K562 (cell line): ENCODE measurements at regions not wholly inside any gene's neighbourhood (a gene's known extent, or its start where the extent isn't known, plus 50 kb on each side); places are given as distances from the start of the nearest gene placed in this dataset.

Experiments used
- ATAC-seq: fragments of 200-7000 bp; cut with Tn5 transposase; 3 replicates; pipeline ENCODE4 v1.9.1; 2020; ENCODE audit warnings: moderate library complexity
- BruUV-seq: library from RNA; stranded (reverse); fragments of 400-500 nt; replicated peaks from 2 replicates; lab custom pipeline; 2021; lab: Mats Ljungman, UMichigan
- CTCF ChIA-PET: fragments of 300-600 bp; formaldehyde crosslinking; extraction: SDS; loops from one replicate; lab custom pipeline; 2021; ENCODE audit warnings: low intra/inter-chr PET ratio; lab: Yijun Ruan, JAX
- POLR2A ChIA-PET: fragments of 300-600, 350-650 bp; sonication (Branson Sonifier 250); formaldehyde crosslinking; extraction: SDS; loops from one replicate; lab custom pipeline; 2021; ENCODE audit warnings: antibody characterized with exemption, inconsistent platforms; lab: Yijun Ruan, JAX
- DNase-seq, 4 experiments: peaks; one replicate each; pipeline versions ENCODE4 v3.0.0 to v3.0.0-alpha.2; 2011 to 2018; ENCODE audit warnings: low spot score in 3 of 4, mixed read lengths in 3 of 4; ENCODE audit errors: extremely low read depth in 1 of 4
- FAIRE-seq: peaks from 2 replicates; lab custom pipeline; 2011; peaks lifted over from hg19 to GRCh38; lab: Jason Lieb, UNC
- H2AFZ ChIP-seq: 2 replicates; pipeline ENCODE4 v1.6.0; 2011; ENCODE audit warnings: low read depth, low read length, control low read depth, inconsistent platforms
- H3K27ac ChIP-seq: fragments of 200-600 bp; 3 replicates; pipeline ENCODE4 v1.8.0; 2011; ENCODE audit warnings: low read depth, mild to moderate bottlenecking, control low read depth, inconsistent platforms, low read length, moderate library complexity, mixed read lengths; ENCODE audit errors: extremely low read depth
- H3K27me3 ChIP-seq, 2 experiments: fragments of 300-600 bp in 1 of 2; 2 replicates in 1 of 2; 3 replicates in 1 of 2; pipeline versions ENCODE4 v1.6.0 to v1.8.0; 2011; ENCODE audit warnings: inconsistent platforms in 2 of 2, low read length in 2 of 2, mild to moderate bottlenecking in 1 of 2, mixed read lengths in 1 of 2, moderate library complexity in 1 of 2; ENCODE audit not compliant: control insufficient read depth in 2 of 2, insufficient read depth in 2 of 2
- H3K36me3 ChIP-seq: fragments of 300-600 bp; 3 replicates; pipeline ENCODE4 v1.8.0; 2011; ENCODE audit warnings: mild to moderate bottlenecking, low read length, inconsistent platforms; ENCODE audit not compliant: control insufficient read depth, insufficient read depth
- H3K4me1 ChIP-seq, 2 experiments: fragments of 200-600 bp in 1 of 2; replicated peaks in 1 of 2; 2 replicates in 1 of 2; 3 replicates in 1 of 2; pipeline versions ENCODE4 v1.5.1 to v1.8.0; 2011; ENCODE audit warnings: inconsistent platforms in 2 of 2, low read length in 2 of 2, mild to moderate bottlenecking in 1 of 2, mixed read lengths in 1 of 2, moderate library complexity in 1 of 2; ENCODE audit not compliant: control insufficient read depth in 2 of 2, insufficient read depth in 2 of 2
- H3K4me2 ChIP-seq: 2 replicates; pipeline ENCODE4 v1.6.1; 2011; ENCODE audit warnings: low read length, control low read depth, inconsistent platforms, mixed read lengths; ENCODE audit not compliant: insufficient read depth
- H3K4me3 ChIP-seq: fragments of 200-600 bp; sonication (generic), shearing (Covaris generic); 2 replicates; pipeline ENCODE4 v1.5.1; 2016; ENCODE audit warnings: control low read depth, inconsistent platforms
- H3K79me2 ChIP-seq: fragments of 200-600 bp; 3 replicates; pipeline ENCODE4 v1.8.0; 2011; ENCODE audit warnings: low read length, inconsistent platforms; ENCODE audit not compliant: control insufficient read depth, insufficient read depth
- H3K9ac ChIP-seq, 2 experiments: 2 replicates each; pipeline versions ENCODE4 v1.6.0 to v1.6.1; 2011; ENCODE audit warnings: low read depth in 2 of 2, low read length in 2 of 2, control low read depth in 1 of 2, inconsistent platforms in 1 of 2, mild to moderate bottlenecking in 1 of 2, mixed read lengths in 1 of 2; ENCODE audit not compliant: insufficient read depth in 1 of 2
- H3K9me1 ChIP-seq: one replicate; pipeline ENCODE4 v1.6.0; 2011; ENCODE audit warnings: inconsistent platforms, mild to moderate bottlenecking, low read length, moderate library complexity; ENCODE audit not compliant: control insufficient read depth, insufficient read depth
- H3K9me3 ChIP-seq: replicated peaks from 2 replicates; pipeline ENCODE4 v1.5.1; 2011; ENCODE audit warnings: low read depth, low read length, inconsistent platforms; ENCODE audit not compliant: control insufficient read depth, insufficient read depth
- H4K20me1 ChIP-seq: replicated peaks from 2 replicates; pipeline ENCODE4 v1.6.1; 2011; ENCODE audit warnings: low read length, inconsistent platforms, mixed read lengths; ENCODE audit not compliant: control insufficient read depth, insufficient read depth
- ARID1B ChIP-seq: fragments of 450-650 bp; IDR thresholded peaks from 2 replicates; pipeline ENCODE4 v1.6.1; 2016; ENCODE audit warnings: antibody characterized with exemption, mild to moderate bottlenecking, inconsistent platforms
- ATF1 ChIP-seq, 2 experiments: fragments of 450-650 bp in 1 of 2; IDR thresholded peaks; 2 replicates each; pipeline ENCODE4 v1.6.1; 2016; ENCODE audit warnings: missing compliant biosample characterization in 1 of 2, missing genetic modification characterization in 1 of 2
- BMI1 ChIP-seq: fragments of 150-350 bp; IDR thresholded peaks from 2 replicates; pipeline ENCODE4 v1.6.1; 2014; ENCODE audit warnings: low read length
- CBX1 ChIP-seq: sonication (generic); IDR thresholded peaks from 2 replicates; pipeline ENCODE4 v1.6.1; 2016; ENCODE audit warnings: antibody characterized with exemption, low read depth, mild to moderate bottlenecking
- CHCHD3 ChIP-seq: fragments of 250-450 bp; sonication (Bioruptor Pico); IDR thresholded peaks from 2 replicates; pipeline ENCODE4 v2.1.2; 2022; ENCODE audit warnings: mild to moderate bottlenecking
- HDAC3 ChIP-seq: fragments of 450-650 bp; IDR thresholded peaks from 2 replicates; pipeline ENCODE4 v1.6.1; 2018; ENCODE audit warnings: borderline replicate concordance, mild to moderate bottlenecking, moderate library complexity; ENCODE audit not compliant: partially characterized antibody
- ILK ChIP-seq: fragments of 450-650 bp; IDR thresholded peaks from 2 replicates; pipeline ENCODE4 v1.6.1; 2016; ENCODE audit warnings: missing genetic modification characterization, low read depth, mild to moderate bottlenecking, missing compliant biosample characterization, moderate library complexity, borderline replicate concordance
- KLF13 ChIP-seq: fragments of 450-650 bp; IDR thresholded peaks from 2 replicates; pipeline ENCODE4 v1.6.1; 2016; ENCODE audit warnings: missing genetic modification characterization, low read depth, mild to moderate bottlenecking, missing compliant biosample characterization, moderate library complexity, borderline replicate concordance
- NELFE ChIP-seq: IDR thresholded peaks from 2 replicates; pipeline ENCODE4 v1.6.1; 2011; ENCODE audit warnings: mild to moderate bottlenecking; ENCODE audit not compliant: insufficient read depth, insufficient read length
- WGBS: fragments of 100-300 bp; shearing (Covaris generic); methylation state at CpG from one replicate; pipeline ENCODE4 v1.1.6; 2016; ENCODE audit warnings: low coverage, mixed read lengths; ENCODE audit not compliant: insufficient coverage; ENCODE audit errors: missing lambda C conversion rate; 5-methylcytosine and 5-hydroxymethylcytosine counted together
- in situ Hi-C: fragments of 300-500 bp; cut with MboI; formaldehyde crosslinking; loops from 4 replicates; pipeline ENCODE4 v1.15.0; 2018; ENCODE audit warnings: inconsistent platforms, mixed read lengths
- intact Hi-C: fragments of 100-400 bp; cut with micrococcal nuclease; formaldehyde crosslinking; loops from 2 replicates; pipeline ENCODE4 v1.14.2; 2022
- TF ChIP-seq, protein P1 (sequence below): fragments of 250-450 bp; sonication (Bioruptor Pico); IDR thresholded peaks from 2 replicates; pipeline ENCODE4 v1.5.0; 2021; ENCODE audit warnings: mild to moderate bottlenecking, moderate library complexity

DNA sequence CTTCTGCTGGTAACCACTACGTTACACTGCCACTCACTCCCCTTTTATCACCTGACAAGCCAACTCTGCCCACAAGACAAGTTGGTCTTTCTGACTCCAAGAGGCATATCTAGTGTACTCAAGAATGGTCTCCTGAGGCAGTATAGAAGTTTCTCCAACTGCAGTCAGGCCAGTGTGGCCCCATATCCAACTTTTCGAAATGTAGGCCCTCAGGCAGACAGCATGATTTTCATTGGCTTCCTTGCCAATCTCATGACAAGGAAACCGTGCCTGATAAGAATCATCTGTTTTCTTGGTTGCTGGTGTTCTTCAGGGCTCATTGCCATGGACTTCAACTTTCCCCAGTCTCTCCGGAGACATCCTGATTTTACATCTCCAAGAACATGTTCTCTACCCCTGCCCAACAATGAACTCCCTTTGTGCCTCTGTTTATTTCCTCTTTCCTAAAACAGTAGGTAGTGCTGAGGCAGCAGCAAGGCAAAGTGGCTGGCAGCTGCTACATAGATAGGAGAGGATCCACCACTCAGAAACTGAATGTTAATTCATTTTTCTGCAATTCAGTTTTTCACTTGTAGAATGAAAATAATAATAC is 62.6 kb upstream of the SEMA6A start:
- CTCF ChIA-PET: no interaction called here

More for the DNA sequence above, 62.6 kb upstream of the SEMA6A start:
- Histone ChIP-seq H4K20me1 (no peaks in the 10 kb centered on the region), H3K27me3 (no peaks in the 10 kb centered on the region), H3K4me1 (no peaks in the 10 kb centered on the region), H3K27ac (no peak overlapping the region), H3K9me3 (no peaks in the 10 kb centered on the region), H3K36me3 (no peaks in the 10 kb centered on the region), H3K4me2 (no peak overlapping the region), H3K9ac (no peak overlapping the region), H3K79me2 (no peaks in the 10 kb centered on the region), H3K4me3 (no peak overlapping the region), H3K9me1 (no peaks in the 10 kb centered on the region), H2AFZ (no peak overlapping the region)
- no TSS peak for BruUV-seq
- FAIRE-seq (no peak), DNase-seq (no peak), ATAC-seq (no peak)
- WGBS: 0% methylated on average over 4 of the region's 4 CpGs
- in situ Hi-C loops (no loop called here), intact Hi-C loops (no loop called here)
- no peak for TF ChIP-seq NELFE
- no peak for TF ChIP-seq CHCHD3 (CRISPR knock-in tag)
- no peak for TF ChIP-seq ARID1B
- no peak for TF ChIP-seq ATF1 (CRISPR knock-in tag; IDR thresholded peaks at IDR 0.05)
- TF ChIP-seq ATF1 (tag; IDR thresholded peaks at IDR 0.05): no peak
- TF ChIP-seq, protein P1, sequence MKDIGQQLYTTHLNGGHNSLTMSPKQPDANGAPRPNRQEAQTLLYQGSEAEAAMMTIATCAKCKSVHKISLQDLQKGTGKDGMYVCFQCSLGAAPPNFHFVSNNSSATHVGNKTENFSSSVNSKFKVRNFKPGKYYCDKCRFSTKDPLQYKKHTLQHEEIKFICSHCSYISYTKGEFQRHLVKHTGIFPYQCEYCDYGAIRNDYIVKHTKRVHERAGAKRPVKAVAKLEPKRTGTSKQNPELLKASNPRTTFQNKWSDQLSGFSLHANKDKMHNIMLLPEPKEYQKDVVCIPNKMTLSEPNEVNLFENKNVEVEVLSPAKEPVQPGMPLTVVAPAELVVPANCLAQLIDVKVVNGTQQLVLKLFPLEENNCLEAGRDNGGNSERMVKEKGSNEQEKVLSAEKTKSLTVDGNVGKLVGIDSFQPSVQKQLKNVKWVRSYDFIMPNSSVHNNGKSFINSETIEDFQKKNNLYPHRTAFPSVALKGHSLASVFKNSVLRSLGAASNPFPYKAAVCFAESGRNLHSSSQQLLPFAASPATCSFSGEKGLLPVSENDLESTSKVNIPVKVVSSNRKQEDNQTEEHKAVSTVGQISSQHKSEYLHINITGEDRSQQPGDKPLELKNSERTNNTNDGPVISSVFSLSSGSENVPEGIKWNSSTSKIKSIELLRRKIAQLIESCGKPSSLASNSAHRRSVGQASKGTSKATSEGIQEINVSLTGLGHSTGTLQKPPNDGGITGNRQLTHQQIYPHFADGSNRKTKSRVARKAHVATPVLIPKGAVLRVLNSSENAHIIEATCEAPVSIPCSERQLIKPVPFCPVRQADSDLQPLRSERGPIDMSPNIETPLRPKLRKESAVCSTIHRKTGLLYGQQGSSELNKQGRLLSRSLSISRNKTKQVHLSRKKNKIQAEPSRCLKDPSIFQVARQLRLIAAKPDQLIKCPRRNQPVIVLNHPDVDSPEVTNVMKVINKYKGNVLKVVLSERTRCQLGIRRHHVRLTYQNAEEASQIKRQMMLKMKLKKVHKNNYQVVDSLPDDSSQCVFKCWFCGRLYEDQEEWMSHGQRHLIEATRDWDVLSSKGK (CRISPR knock-in tag): no peak
- TF ChIP-seq KLF13 (tag): no peak
- no peak for TF ChIP-seq BMI1
- TF ChIP-seq ILK (tag): no peak
- no peak for TF ChIP-seq HDAC3
- TF ChIP-seq CBX1: no peak
- POLR2A ChIA-PET: no interaction called here
